ENCODE measurements at regions not wholly inside any gene's neighbourhood (a gene's known extent, or its start where the extent isn't known, plus 50 kb on each side); places are given as distances from the start of the nearest gene placed in this dataset.

GRCh38 chr2:196284144-196284844 is 112.9 kb upstream of the STK17B start:
- TF ChIP-seq CTCF (IDR thresholded peaks at IDR 0.05; ENCODE audit: low read length) = no peak
- TF ChIP-seq EZH2 (IDR thresholded peaks at IDR 0.05; ENCODE audit: borderline replicate concordance, low read length) = no peak

Data from OCI-LY1 (cell line).